OCI-LY7 (cell line): ENCODE measurements at regions not wholly inside any gene's neighbourhood (a gene's known extent, or its start where the extent isn't known, plus 50 kb on each side); places are given as distances from the start of the nearest gene placed in this dataset.

Source experiments
- BruUV-seq: library from RNA; stranded (reverse); fragments of 400-500 nt; replicated peaks from 2 replicates; lab custom pipeline; 2021; lab: Mats Ljungman, UMichigan
- CTCF ChIA-PET: fragments of 300-600 bp; sonication (Branson Sonifier 250); formaldehyde crosslinking; loops from one replicate; lab custom pipeline; 2022; ENCODE audit warnings: antibody characterized with exemption; ENCODE audit not compliant: unreplicated experiment; lab: Charles Lee
- POLR2A ChIA-PET: fragments of 300-600 bp; sonication (Branson Sonifier 250); formaldehyde crosslinking; loops from one replicate; lab custom pipeline; 2022; ENCODE audit warnings: antibody characterized with exemption; lab: Charles Lee
- DNase-seq: peaks from one replicate; pipeline ENCODE4 v3.0.0-alpha.2; 2015; ENCODE audit warnings: low spot score
- H2AFZ ChIP-seq: fragments of 200-600 bp; sonication (generic), shearing (Covaris generic); 2 replicates; pipeline ENCODE4 v1.6.1; 2014; ENCODE audit warnings: mild to moderate bottlenecking, antibody characterized with exemption, low read length, moderate library complexity
- H3K27ac ChIP-seq: fragments of 200-600 bp; sonication (generic); 2 replicates; pipeline ENCODE4 v1.5.1; 2014; ENCODE audit warnings: mixed run types, low read depth, mild to moderate bottlenecking, moderate library complexity, low read length, inconsistent platforms; ENCODE audit not compliant: poor library complexity, severe bottlenecking
- H3K36me3 ChIP-seq: fragments of 200-600 bp; sonication (generic); 2 replicates; pipeline ENCODE4 v1.6.1; 2014; ENCODE audit warnings: mild to moderate bottlenecking, antibody characterized with exemption, low read length, moderate library complexity, mixed read lengths; ENCODE audit not compliant: insufficient read depth
- H3K4me1 ChIP-seq: fragments of 200-600 bp; sonication (generic); 2 replicates; pipeline ENCODE4 v1.5.1; 2014; ENCODE audit warnings: mild to moderate bottlenecking, low read length; ENCODE audit not compliant: insufficient read depth, poor library complexity, severe bottlenecking
- H3K4me2 ChIP-seq: fragments of 200-600 bp; sonication (generic); 2 replicates; pipeline ENCODE4 v1.6.1; 2014; ENCODE audit warnings: mild to moderate bottlenecking, low read length
- H3K4me3 ChIP-seq: fragments of 200-600 bp; sonication (generic); 2 replicates; pipeline ENCODE4 v1.5.1; 2014; ENCODE audit warnings: mild to moderate bottlenecking, low read depth, low read length; ENCODE audit not compliant: poor library complexity, severe bottlenecking
- H3K79me2 ChIP-seq: fragments of 200-600 bp; sonication (generic); 2 replicates; pipeline ENCODE4 v1.6.1; 2016; ENCODE audit warnings: low read depth, mild to moderate bottlenecking, low read length, moderate library complexity, mixed read lengths; ENCODE audit not compliant: insufficient read depth
- H3K9me2 ChIP-seq: fragments of 200-600 bp; sonication (generic); 2 replicates; pipeline ENCODE4 v1.6.1; 2016; ENCODE audit warnings: mild to moderate bottlenecking, low read length, mixed read lengths; ENCODE audit not compliant: insufficient read depth
- H3K9me3 ChIP-seq: fragments of 200-600 bp; sonication (generic); 2 replicates; pipeline ENCODE4 v1.6.1; 2014; ENCODE audit warnings: mild to moderate bottlenecking, mixed run types, low read length, mixed read lengths
- H4K20me1 ChIP-seq: fragments of 200-600 bp; sonication (generic); 2 replicates; pipeline ENCODE4 v1.6.1; 2014; ENCODE audit warnings: mild to moderate bottlenecking, antibody characterized with exemption, low read length, moderate library complexity, mixed read lengths; ENCODE audit not compliant: insufficient read depth
- EZH2phosphoT487 ChIP-seq: fragments of 200-600 bp; sonication (generic); IDR thresholded peaks from 2 replicates; pipeline ENCODE4 v1.6.1; 2018; ENCODE audit warnings: low read depth, borderline replicate concordance, mild to moderate bottlenecking, mixed run types, antibody characterized with exemption, low read length, moderate library complexity, mixed read lengths
- intact Hi-C: fragments of 100-400 bp; cut with micrococcal nuclease; formaldehyde crosslinking; loops from one replicate; pipeline ENCODE4 v1.10.0; 2022; ENCODE audit not compliant: unreplicated experiment
- TF ChIP-seq, protein P1 (sequence below): fragments of 200-600 bp; sonication (generic); conservative IDR thresholded peaks from 2 replicates; pipeline ENCODE4 v1.5.1; 2014; ENCODE audit warnings: mild to moderate bottlenecking, antibody characterized with exemption, low read length, moderate library complexity, mixed read lengths

DNA sequence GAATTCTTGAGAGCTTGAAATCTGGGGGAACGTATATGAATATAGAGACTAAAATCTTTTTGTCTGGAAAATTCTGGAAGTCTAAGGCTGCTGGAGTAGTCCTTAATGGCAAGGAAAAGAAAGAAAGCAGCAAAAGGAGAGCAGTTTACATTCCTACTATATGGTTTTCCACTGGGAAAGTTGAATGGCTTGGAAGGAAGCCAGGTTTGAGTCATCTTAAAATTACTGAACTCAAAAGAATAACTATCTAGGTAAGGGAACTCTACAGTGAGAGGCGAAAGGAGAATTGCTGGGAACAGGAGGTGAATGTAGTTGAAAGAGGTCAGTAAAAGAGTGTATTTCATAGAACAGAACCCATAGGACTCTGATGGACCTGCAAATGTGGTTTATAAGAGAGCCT lies 258.1 kb upstream of the EDIL3 start:
- no peaks in the 10 kb centered on the region for H4K20me1 ChIP-seq
- no peak overlapping the region for H3K27ac ChIP-seq
- H3K79me2 ChIP-seq: no peaks in the 10 kb centered on the region
- no peaks in the 10 kb centered on the region for H3K9me2 ChIP-seq
- TF ChIP-seq, protein P1, sequence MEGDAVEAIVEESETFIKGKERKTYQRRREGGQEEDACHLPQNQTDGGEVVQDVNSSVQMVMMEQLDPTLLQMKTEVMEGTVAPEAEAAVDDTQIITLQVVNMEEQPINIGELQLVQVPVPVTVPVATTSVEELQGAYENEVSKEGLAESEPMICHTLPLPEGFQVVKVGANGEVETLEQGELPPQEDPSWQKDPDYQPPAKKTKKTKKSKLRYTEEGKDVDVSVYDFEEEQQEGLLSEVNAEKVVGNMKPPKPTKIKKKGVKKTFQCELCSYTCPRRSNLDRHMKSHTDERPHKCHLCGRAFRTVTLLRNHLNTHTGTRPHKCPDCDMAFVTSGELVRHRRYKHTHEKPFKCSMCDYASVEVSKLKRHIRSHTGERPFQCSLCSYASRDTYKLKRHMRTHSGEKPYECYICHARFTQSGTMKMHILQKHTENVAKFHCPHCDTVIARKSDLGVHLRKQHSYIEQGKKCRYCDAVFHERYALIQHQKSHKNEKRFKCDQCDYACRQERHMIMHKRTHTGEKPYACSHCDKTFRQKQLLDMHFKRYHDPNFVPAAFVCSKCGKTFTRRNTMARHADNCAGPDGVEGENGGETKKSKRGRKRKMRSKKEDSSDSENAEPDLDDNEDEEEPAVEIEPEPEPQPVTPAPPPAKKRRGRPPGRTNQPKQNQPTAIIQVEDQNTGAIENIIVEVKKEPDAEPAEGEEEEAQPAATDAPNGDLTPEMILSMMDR: no peak
- no peak for TF ChIP-seq EZH2phosphoT487
- H3K4me3 ChIP-seq: no peak overlapping the region
- intact Hi-C loops: no loop called here
- H3K36me3 ChIP-seq: no peaks in the 10 kb centered on the region
- no TSS peak for BruUV-seq
- ChIA-PET POLR2A (no interaction called here), CTCF (no interaction called here)
- DNase-seq: no peak
- no peaks in the 10 kb centered on the region for H3K9me3 ChIP-seq
- H3K4me1 ChIP-seq: no peaks in the 10 kb centered on the region
- H3K4me2 ChIP-seq: no peak overlapping the region
- no peak overlapping the region for H2AFZ ChIP-seq

DNA sequence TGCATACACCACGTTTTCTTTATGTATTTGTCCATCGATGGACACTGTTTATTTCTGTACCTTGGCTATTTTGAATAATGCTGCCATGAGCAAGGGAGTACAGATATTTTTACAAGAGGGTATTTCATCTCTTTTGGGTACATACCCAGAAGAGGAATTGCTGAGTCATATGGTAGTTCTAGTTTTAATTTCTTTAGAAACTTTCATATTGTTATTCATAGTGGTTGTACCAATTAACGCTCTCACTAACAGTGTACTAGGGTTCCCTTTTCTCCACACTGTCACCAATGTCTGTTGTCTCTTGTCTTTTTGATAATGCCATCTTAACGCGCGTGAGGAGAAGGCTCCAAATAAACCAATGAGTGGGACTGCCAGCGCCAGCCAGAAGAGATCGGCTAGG lies 257.6 kb upstream of the EDIL3 start:
- no peak for DNase-seq
- Histone ChIP-seq H3K4me3 (no peak overlapping the region), H3K9me3 (no peaks in the 10 kb centered on the region), H3K9me2 (no peaks in the 10 kb centered on the region), H3K79me2 (no peaks in the 10 kb centered on the region), H2AFZ (no peak overlapping the region), H3K4me1 (no peaks in the 10 kb centered on the region), H4K20me1 (no peaks in the 10 kb centered on the region), H3K36me3 (no peaks in the 10 kb centered on the region), H3K27ac (no peak overlapping the region), H3K4me2 (no peak overlapping the region)
- no TSS peak for BruUV-seq
- TF ChIP-seq, protein P1: no peak
- no peak for TF ChIP-seq EZH2phosphoT487
- ChIA-PET CTCF (no interaction called here), POLR2A (interaction anchor here (0.7 kb wide), 1 partner anchor 20 kb away, joined by 3 read pairs; no protein-coding TSS in a partner anchor)
- intact Hi-C loops: no loop called here

DNA sequence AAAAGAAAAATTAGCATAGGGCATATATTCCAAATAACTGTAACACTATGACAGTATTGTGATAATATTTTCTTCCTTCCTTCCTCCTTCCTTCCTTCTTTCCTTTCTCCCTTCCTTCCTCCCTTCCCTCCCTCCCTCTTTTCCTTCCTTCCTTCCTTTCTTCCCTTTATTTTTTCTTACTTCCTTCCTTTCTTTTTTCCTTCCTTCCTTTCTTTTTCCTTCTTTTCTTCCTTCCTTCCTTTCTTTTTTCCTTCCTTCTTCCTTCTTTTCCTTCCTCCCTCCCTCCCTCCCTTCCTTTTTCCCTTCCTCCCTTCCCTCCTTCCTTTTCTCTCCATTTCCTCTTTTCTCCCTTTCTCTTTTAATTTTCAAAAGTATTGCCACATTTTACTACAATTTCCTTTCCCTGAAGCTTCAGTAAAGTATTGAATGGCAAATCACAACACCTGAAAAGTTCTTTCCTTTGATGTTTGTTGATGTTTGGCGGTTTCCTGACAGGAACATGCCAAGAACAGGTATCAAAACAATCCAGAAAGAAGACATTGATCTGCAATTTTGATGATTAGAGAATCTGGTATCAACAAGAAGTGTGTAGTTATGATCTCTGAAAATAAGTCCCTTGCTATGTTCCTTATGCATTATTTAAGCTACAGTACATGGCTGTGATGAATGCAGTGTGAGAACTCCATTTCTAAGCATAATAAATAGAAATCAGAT lies 253.1 kb upstream of the EDIL3 start:
- no TSS peak for BruUV-seq
- H3K9me3 ChIP-seq: no peaks in the 10 kb centered on the region
- no peaks in the 10 kb centered on the region for H4K20me1 ChIP-seq
- H3K36me3 ChIP-seq: no peaks in the 10 kb centered on the region
- H3K4me2 ChIP-seq: no peak overlapping the region
- no peak overlapping the region for H3K4me3 ChIP-seq
- H3K4me1 ChIP-seq: no peaks in the 10 kb centered on the region
- no peak overlapping the region for H2AFZ ChIP-seq
- CTCF ChIA-PET: no interaction called here
- no peak for DNase-seq
- intact Hi-C loops: no loop called here
- POLR2A ChIA-PET: interaction anchor here (0.6 to 0.7 kb wide), 3 partner anchors 34 to 1359 kb away, joined by 3 to 12 read pairs (median 4); no protein-coding TSS in a partner anchor
- H3K9me2 ChIP-seq: no peaks in the 10 kb centered on the region
- H3K79me2 ChIP-seq: no peaks in the 10 kb centered on the region
- no peak overlapping the region for H3K27ac ChIP-seq
- TF ChIP-seq EZH2phosphoT487: no peak
- TF ChIP-seq, protein P1: no peak
